SK-N-MC (cell line): ENCODE measurements at regions not wholly inside any gene's neighbourhood (a gene's known extent, or its start where the extent isn't known, plus 50 kb on each side); places are given as distances from the start of the nearest gene placed in this dataset.

ENCODE experiments used
- EZH2 ChIP-seq: fragments of 200-600 bp; sonication (generic); IDR thresholded peaks from one replicate; pipeline ENCODE4 v1.6.1; 2017; ENCODE audit warnings: antibody characterized with exemption
- POLR2AphosphoS5 ChIP-seq: IDR thresholded peaks from 2 replicates; pipeline ENCODE4 v1.6.1; 2012; ENCODE audit warnings: mild to moderate bottlenecking, low read depth, low read length, borderline replicate concordance

GRCh38 chr12:67921286-67921685, 68.0 kb upstream of the IFNG-AS1 start:
- no peak for TF ChIP-seq EZH2
- no peak for TF ChIP-seq POLR2AphosphoS5
